Activated naive CD8-positive, alpha-beta T cell treated with anti-CD3 and anti-CD28 coated beads for 36 hours (primary cell): ENCODE measurements at regions not wholly inside any gene's neighbourhood (a gene's known extent, or its start where the extent isn't known, plus 50 kb on each side); places are given as distances from the start of the nearest gene placed in this dataset.
"Not testable (repeated sequence)": the region's sequence is repeated elsewhere in the genome, so short reads cannot be mapped to it uniquely, and the experiment has no call there.

Experiments
- DNase-seq: peaks from one replicate; pipeline ENCODE4 v3.0.0; 2021
- H3K27ac Mint-ChIP-seq: one replicate; pipeline ENCODE4 v1.8.0; 2022; ENCODE audit warnings: mild to moderate bottlenecking, moderate library complexity, mixed read lengths
- H3K27me3 Mint-ChIP-seq: one replicate; pipeline ENCODE4 v1.8.0; 2022; ENCODE audit warnings: mild to moderate bottlenecking, mixed read lengths
- H3K36me3 Mint-ChIP-seq: one replicate; pipeline ENCODE4 v1.8.0; 2021; ENCODE audit warnings: mild to moderate bottlenecking, mixed read lengths
- H3K4me1 Mint-ChIP-seq: one replicate; pipeline ENCODE4 v1.8.0; 2021; ENCODE audit warnings: mixed read lengths
- H3K4me3 Mint-ChIP-seq: one replicate; pipeline ENCODE4 v1.8.0; 2022; ENCODE audit warnings: mild to moderate bottlenecking, moderate library complexity, mixed read lengths
- H3K9me3 Mint-ChIP-seq: one replicate; pipeline ENCODE4 v1.8.0; 2022; ENCODE audit warnings: mixed read lengths

DNA sequence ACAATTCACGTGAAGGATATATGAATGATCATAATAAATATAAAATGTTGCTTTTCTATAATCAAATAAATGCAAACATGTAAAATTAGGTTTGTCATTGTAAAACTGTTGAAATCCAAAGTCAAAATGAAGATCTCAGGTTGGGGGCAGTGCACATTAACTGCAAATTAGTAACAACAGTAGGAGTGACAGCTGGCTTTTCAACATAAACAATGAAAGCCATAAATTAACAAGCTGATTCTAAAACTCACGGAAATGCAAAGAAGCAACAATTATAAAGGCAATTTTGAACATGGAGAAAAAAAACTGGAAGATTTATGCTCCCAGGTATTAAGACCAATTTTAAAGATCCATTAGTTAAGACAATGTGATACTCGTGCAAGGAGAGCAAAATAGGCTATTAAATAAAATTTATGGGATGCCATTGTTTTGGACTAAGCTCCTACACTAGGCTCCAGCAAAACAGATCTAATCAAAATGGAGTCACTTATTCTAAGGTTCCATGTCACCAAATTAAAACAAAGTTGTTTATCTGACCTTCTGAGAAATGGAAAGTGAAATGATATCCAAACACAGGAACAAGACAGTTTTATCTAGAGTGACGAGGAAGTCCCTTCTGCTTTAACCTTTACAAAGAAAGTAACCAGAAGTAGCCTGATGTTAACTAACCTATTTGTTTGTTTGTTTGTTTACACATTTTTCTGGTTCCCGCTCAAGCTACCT lies 770.8 kb downstream of the EPHA7 start:
- H3K4me1 Mint-ChIP-seq: no peaks in the 10 kb centered on the region

DNA sequence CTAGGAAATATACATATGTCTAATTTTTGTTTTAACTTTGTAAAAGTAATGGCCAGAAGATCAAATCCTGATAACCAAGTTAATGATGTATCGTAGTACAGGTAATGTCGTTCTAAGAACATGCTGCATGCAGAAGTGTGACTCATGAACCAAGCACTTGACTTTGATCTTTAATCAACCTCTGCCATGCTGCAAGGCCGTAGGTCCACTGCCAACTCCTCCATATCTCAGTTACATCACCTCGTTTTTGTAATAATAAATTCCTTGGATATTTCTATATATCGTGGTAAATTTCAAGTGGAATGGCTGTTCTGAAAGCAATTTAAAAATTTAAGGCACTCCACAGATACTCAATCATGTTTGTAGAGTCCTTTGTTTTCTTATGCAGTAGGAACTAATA lies 771.7 kb downstream of the EPHA7 start:
- Mint-ChIP-seq H3K27me3 (no peaks in the 10 kb centered on the region), H3K9me3 (peaks cover 10% of the 10 kb centered on the region), H3K27ac (no peak overlapping the region), H3K36me3 (no peaks in the 10 kb centered on the region), H3K4me3 (no peak overlapping the region), H3K4me1 (no peaks in the 10 kb centered on the region)
- no peak for DNase-seq

More for the DNA sequence above, 770.8 kb downstream of the EPHA7 start:
- no peaks in the 10 kb centered on the region for H3K27me3 Mint-ChIP-seq
- DNase-seq: no peak
- H3K36me3 Mint-ChIP-seq: no peaks in the 10 kb centered on the region
- no peak overlapping the region for H3K27ac Mint-ChIP-seq
- H3K4me3 Mint-ChIP-seq: no peak overlapping the region
- peaks cover 16% of the 10 kb centered on the region for H3K9me3 Mint-ChIP-seq

DNA sequence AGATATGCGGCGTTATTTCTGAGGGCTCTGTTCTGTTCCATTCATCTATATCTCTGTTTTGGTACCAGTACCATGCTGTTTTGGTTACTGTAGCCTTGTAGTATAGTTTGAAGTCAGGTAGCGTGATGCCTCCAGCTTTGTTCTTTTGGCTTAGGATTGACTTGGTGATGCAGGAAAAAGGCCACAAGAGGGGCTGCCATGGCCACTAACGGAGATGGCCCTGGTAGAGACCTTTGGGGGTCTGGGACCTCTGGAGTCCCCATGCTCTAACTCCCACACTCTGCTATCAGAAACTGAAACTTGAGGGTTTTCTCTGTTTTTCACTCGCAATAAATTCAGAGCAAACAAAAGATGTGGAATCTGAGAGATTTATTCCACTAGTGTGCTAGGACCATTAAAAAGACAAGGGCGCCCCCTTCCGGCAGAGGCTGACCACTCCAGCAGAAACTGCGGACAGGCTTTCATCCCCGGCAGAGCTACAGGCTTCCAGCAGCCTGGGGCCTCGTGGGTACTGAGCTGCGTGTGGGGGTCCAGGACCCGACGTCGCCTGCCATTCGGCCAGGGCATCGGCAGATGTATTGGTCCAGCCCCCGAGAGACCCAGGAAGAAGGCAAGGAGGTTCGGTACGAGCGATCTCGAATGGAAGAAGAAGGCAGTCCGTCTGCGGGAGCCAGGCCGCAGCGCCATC lies 775.1 kb downstream of the EPHA7 start:
- H3K27me3 Mint-ChIP-seq, H3K4me3 Mint-ChIP-seq, H3K9me3 Mint-ChIP-seq, H3K27ac Mint-ChIP-seq, H3K36me3 Mint-ChIP-seq, H3K4me1 Mint-ChIP-seq: not testable (repeated sequence)
- DNase-seq: peak; percentile 10

GRCh38 chr6:92635553-92636153 lies 783.7 kb downstream of the EPHA7 start:
- Mint-ChIP-seq H3K36me3 (no peaks in the 10 kb centered on the region), H3K4me1 (no peaks in the 10 kb centered on the region), H3K27ac (no peak overlapping the region), H3K27me3 (no peaks in the 10 kb centered on the region), H3K4me3 (no peak overlapping the region), H3K9me3 (peaks cover 2% of the 10 kb centered on the region)
- no peak for DNase-seq

DNA sequence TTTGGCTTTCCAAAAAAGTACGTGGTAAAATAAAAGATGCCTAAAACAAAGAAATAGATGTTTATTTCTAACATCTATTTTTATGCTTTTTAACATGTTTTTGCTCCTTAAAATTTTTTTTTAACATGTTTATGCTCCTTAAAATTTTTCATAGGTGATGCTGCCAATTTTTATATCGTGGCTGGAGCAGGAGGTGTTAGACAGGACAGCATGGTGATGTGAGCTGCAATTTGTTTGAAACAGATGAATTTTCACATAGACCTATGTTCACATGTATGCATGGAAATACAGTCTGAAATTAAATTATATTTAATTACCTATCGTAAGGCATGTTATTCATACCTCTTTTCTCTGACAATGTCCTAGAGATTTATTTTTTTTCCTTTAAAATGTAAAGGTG lies 784.8 kb downstream of the EPHA7 start:
- DNase-seq: no peak
- H3K36me3 Mint-ChIP-seq: no peaks in the 10 kb centered on the region
- no peak overlapping the region for H3K27ac Mint-ChIP-seq
- H3K4me1 Mint-ChIP-seq: no peaks in the 10 kb centered on the region
- no peaks in the 10 kb centered on the region for H3K27me3 Mint-ChIP-seq
- no peak overlapping the region for H3K4me3 Mint-ChIP-seq
- H3K9me3 Mint-ChIP-seq: peaks cover 2% of the 10 kb centered on the region

DNA sequence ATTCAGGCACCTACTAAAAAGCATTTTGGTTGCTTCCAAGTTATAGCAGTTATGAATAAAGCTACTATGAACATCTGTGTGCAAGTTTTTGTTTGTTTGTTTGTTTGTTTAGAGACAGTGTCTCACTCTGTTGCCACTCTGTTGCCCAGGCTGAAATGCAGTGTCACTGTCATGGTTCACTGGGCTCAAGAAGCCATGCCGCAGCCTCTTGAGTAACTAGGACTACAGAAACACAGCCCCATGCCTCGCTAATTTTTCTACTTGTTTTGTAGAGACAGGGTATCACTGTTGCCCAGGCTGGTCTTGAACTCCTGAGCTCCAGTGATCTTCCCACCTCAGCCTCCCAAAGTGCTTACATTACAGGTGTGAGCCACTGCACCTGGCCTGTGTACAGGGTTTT lies 795.9 kb downstream of the EPHA7 start:
- no peak for DNase-seq
- H3K36me3 Mint-ChIP-seq: no peaks in the 10 kb centered on the region
- H3K4me3 Mint-ChIP-seq: no peak overlapping the region
- H3K27ac Mint-ChIP-seq: no peak overlapping the region
- H3K9me3 Mint-ChIP-seq: peaks cover 4% of the 10 kb centered on the region
- no peaks in the 10 kb centered on the region for H3K4me1 Mint-ChIP-seq
- H3K27me3 Mint-ChIP-seq: no peaks in the 10 kb centered on the region

DNA sequence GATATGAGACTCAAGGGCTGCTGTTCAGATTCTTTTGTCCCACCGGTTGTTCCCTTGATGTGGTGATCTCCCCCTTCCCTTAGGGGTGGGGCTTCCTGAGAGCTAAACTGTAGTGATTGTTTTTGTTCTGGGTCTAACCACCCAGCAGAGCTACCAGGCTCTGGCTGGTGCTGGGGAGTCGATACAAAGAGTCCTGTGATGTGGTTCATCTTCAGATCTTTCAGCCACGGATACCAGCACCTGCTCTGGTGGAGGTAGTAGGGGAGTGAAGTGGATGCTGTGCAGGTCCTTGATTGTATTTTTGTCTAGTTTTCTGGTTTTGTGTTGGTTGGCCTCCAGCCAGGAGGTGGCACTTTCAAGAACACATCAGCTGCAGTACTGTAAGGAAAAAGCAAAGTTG lies 801.6 kb downstream of the EPHA7 start:
- Mint-ChIP-seq H3K27ac (no peak overlapping the region), H3K4me3 (no peak overlapping the region), H3K36me3 (no peaks in the 10 kb centered on the region), H3K9me3 (peaks cover 9% of the 10 kb centered on the region), H3K4me1 (no peaks in the 10 kb centered on the region), H3K27me3 (no peaks in the 10 kb centered on the region)
- DNase-seq: no peak

- Mint-ChIP-seq H3K27ac (no peak overlapping the region), H3K4me1 (no peaks in the 10 kb centered on the region), H3K4me3 (no peak overlapping the region), H3K27me3 (no peaks in the 10 kb centered on the region), H3K9me3 (peaks cover 33% of the 10 kb centered on the region), H3K36me3 (no peaks in the 10 kb centered on the region)
- DNase-seq: no peak
Observed at GRCh38 chr6:92608751-92609150, 810.6 kb downstream of the EPHA7 start.

DNA sequence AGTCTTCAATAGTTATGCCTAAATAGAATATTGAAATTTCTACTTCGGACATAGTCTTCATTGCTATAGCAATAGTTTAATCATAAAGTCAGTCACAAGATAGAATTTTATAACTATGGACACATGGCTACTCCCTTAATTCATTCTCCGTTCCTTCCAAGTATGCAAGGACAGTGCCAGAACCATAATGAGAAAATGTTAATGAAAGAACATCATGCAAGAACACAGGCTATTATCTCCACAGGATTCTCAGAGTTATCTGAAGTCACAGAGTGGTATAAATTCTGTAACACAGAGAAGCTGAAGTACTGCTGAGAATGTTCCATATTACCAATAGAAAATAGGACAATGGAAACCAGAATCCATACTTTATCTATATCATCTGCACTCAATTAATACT lies 826.2 kb downstream of the EPHA7 start:
- Mint-ChIP-seq H3K27me3 (no peaks in the 10 kb centered on the region), H3K36me3 (no peaks in the 10 kb centered on the region), H3K9me3 (no peaks in the 10 kb centered on the region), H3K4me1 (no peaks in the 10 kb centered on the region), H3K27ac (no peak overlapping the region), H3K4me3 (no peak overlapping the region)
- no peak for DNase-seq

DNA sequence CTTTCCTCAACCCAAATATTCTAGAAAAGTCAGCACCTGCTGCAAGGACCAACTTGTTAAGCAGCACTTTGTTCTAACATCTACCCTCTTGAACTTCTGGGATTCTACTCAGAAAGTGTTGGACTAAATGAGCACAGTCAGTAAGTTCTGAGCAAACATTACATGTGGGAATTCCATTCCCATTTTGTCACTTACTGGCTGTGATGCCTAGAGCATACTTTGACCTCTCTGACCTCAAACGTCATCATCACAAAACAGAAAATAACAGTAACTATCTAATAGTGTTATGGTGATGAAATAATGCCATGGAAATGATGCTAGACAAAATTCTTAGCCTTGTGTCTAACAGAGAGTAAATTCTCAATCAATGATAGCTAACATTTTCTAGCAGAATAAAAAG lies 829.4 kb downstream of the EPHA7 start:
- Mint-ChIP-seq H3K4me1 (no peaks in the 10 kb centered on the region), H3K4me3 (no peak overlapping the region), H3K27me3 (no peaks in the 10 kb centered on the region), H3K9me3 (no peaks in the 10 kb centered on the region), H3K27ac (no peak overlapping the region), H3K36me3 (no peaks in the 10 kb centered on the region)
- no peak for DNase-seq

- no peaks in the 10 kb centered on the region for H3K4me1 Mint-ChIP-seq
- no peak for DNase-seq
- no peaks in the 10 kb centered on the region for H3K27me3 Mint-ChIP-seq
- H3K9me3 Mint-ChIP-seq: peaks cover 1% of the 10 kb centered on the region
- H3K27ac Mint-ChIP-seq: no peak overlapping the region
- no peaks in the 10 kb centered on the region for H3K36me3 Mint-ChIP-seq
- H3K4me3 Mint-ChIP-seq: no peak overlapping the region
Observed at GRCh38 chr6:92588148-92588547, 831.2 kb downstream of the EPHA7 start.

- peaks cover 1% of the 10 kb centered on the region for H3K9me3 Mint-ChIP-seq
- DNase-seq: no peak
- H3K27me3 Mint-ChIP-seq: no peaks in the 10 kb centered on the region
- H3K4me3 Mint-ChIP-seq: no peak overlapping the region
- H3K36me3 Mint-ChIP-seq: no peaks in the 10 kb centered on the region
- no peak overlapping the region for H3K27ac Mint-ChIP-seq
- no peaks in the 10 kb centered on the region for H3K4me1 Mint-ChIP-seq
Observed at GRCh38 chr6:92587525-92587924, 831.8 kb downstream of the EPHA7 start.

GRCh38 chr6:92586236-92586977 lies 833.0 kb downstream of the EPHA7 start:
- Mint-ChIP-seq H3K27me3 (no peaks in the 10 kb centered on the region), H3K4me1 (no peaks in the 10 kb centered on the region), H3K9me3 (peaks cover 1% of the 10 kb centered on the region), H3K4me3 (no peak overlapping the region), H3K36me3 (no peaks in the 10 kb centered on the region), H3K27ac (no peak overlapping the region)
- no peak for DNase-seq

- DNase-seq: no peak
- no peaks in the 10 kb centered on the region for H3K27me3 Mint-ChIP-seq
- H3K27ac Mint-ChIP-seq: no peak overlapping the region
- H3K36me3 Mint-ChIP-seq: no peaks in the 10 kb centered on the region
- no peaks in the 10 kb centered on the region for H3K4me1 Mint-ChIP-seq
- H3K4me3 Mint-ChIP-seq: no peak overlapping the region
- peaks cover 8% of the 10 kb centered on the region for H3K9me3 Mint-ChIP-seq
Observed at GRCh38 chr6:92582211-92582610, 837.1 kb downstream of the EPHA7 start.

DNA sequence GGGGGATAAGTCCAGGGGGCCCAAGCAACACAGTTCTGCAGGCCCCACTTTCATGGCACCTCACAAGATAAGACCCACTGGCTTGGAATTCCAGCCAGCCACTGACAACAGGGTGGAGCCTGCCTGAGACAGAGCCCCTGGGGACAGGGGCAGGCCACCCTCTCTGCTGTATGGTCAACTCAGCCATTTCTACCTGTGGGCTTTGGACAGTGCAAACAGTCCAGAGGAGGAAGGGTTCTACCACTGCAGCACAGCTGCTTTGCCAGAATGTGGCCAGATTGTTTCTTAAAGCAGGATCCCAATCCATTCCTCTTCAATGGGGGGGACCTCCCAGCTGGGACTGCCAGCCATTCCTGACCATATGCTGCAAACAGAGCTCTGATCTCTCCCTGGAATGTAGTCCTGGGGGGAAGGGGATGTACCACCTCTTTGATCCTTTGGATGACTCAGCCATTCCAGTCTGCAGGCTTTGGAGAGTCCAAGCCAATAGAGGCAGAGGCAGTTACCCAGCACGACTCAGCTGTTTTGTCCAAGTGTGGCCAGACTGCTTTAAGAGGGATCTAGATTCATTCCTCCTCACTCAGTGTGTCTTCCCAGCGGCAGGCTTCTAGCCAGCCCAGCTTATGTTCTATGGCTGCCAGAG lies 842.2 kb downstream of the EPHA7 start:
- H3K4me1 Mint-ChIP-seq: no peaks in the 10 kb centered on the region
- no peaks in the 10 kb centered on the region for H3K36me3 Mint-ChIP-seq
- H3K27ac Mint-ChIP-seq: no peak overlapping the region
- H3K4me3 Mint-ChIP-seq: no peak overlapping the region
- no peaks in the 10 kb centered on the region for H3K27me3 Mint-ChIP-seq
- DNase-seq: no peak
- peaks cover 7% of the 10 kb centered on the region for H3K9me3 Mint-ChIP-seq
